ENCODE measurements at regions not wholly inside any gene's neighbourhood (a gene's known extent, or its start where the extent isn't known, plus 50 kb on each side); places are given as distances from the start of the nearest gene placed in this dataset.

GRCh38 chr4:138021139-138021830 is 220.9 kb downstream of the SLC7A11 start:
- no peak for DNase-seq (ENCODE audit: low spot score)

GRCh38 chr4:138014590-138015288 is 227.4 kb downstream of the SLC7A11 start:
- no peak for DNase-seq (ENCODE audit: low spot score)

- DNase-seq (ENCODE audit: low spot score), result no peak
Measured at GRCh38 chr4:138013625-138014024, 228.5 kb downstream of the SLC7A11 start.

- no peak for DNase-seq (ENCODE audit: low spot score)
Measured at GRCh38 chr4:138010639-138011038, 231.5 kb downstream of the SLC7A11 start.

GRCh38 chr4:138007572-138007971 is 234.6 kb downstream of the SLC7A11 start:
- DNase-seq (ENCODE audit: low spot score), result no peak

GRCh38 chr4:138005486-138005885 is 236.7 kb downstream of the SLC7A11 start:
- no peak for DNase-seq (ENCODE audit: low spot score)

- DNase-seq (ENCODE audit: low spot score), result no peak
Measured at GRCh38 chr4:138003248-138003647, 238.9 kb downstream of the SLC7A11 start.

GRCh38 chr4:137998666-137999429 is 243.3 kb downstream of the SLC7A11 start:
- peak; percentile 19 for DNase-seq (ENCODE audit: low spot score)

GRCh38 chr4:137997496-137997895 is 244.7 kb downstream of the SLC7A11 start:
- DNase-seq (ENCODE audit: low spot score), result no peak

- DNase-seq (ENCODE audit: low spot score), result peak; percentile 7
Measured at GRCh38 chr4:137994853-137995252, 247.3 kb downstream of the SLC7A11 start.

- no peak for DNase-seq (ENCODE audit: low spot score)
Measured at GRCh38 chr4:137993232-137993631, 248.9 kb downstream of the SLC7A11 start.

GRCh38 chr4:137981277-137981676 is 260.9 kb downstream of the SLC7A11 start:
- no peak for DNase-seq (ENCODE audit: low spot score)

GRCh38 chr4:137980641-137981040 is 261.5 kb downstream of the SLC7A11 start:
- no peak for DNase-seq (ENCODE audit: low spot score)

GRCh38 chr4:137979938-137980337 is 262.2 kb downstream of the SLC7A11 start:
- DNase-seq (ENCODE audit: low spot score), result no peak

- no peak for DNase-seq (ENCODE audit: low spot score)
Measured at GRCh38 chr4:137968956-137969678, 273.0 kb downstream of the SLC7A11 start.

- no peak for DNase-seq (ENCODE audit: low spot score)
Measured at GRCh38 chr4:137967480-137968190, 274.5 kb downstream of the SLC7A11 start.

GRCh38 chr4:137966504-137966903 is 275.6 kb downstream of the SLC7A11 start:
- no peak for DNase-seq (ENCODE audit: low spot score)

- no peak for DNase-seq (ENCODE audit: low spot score)
Measured at GRCh38 chr4:137961051-137961438, 281.1 kb downstream of the SLC7A11 start.

GRCh38 chr4:137960371-137961050 is 281.6 kb downstream of the SLC7A11 start:
- DNase-seq (ENCODE audit: low spot score), result peak; percentile 8

GRCh38 chr4:137957806-137958205 is 284.3 kb downstream of the SLC7A11 start:
- DNase-seq (ENCODE audit: low spot score), result no peak

GRCh38 chr4:137956256-137956655 is 285.9 kb downstream of the SLC7A11 start:
- no peak for DNase-seq (ENCODE audit: low spot score)
